HEK293 (cell line): ENCODE measurements at regions not wholly inside any gene's neighbourhood (a gene's known extent, or its start where the extent isn't known, plus 50 kb on each side); places are given as distances from the start of the nearest gene placed in this dataset.

Source experiments
- CTCF ChIA-PET: fragments of 350-600 bp; formaldehyde crosslinking; extraction: SDS; loops from one replicate; lab custom pipeline; 2021; ENCODE audit warnings: antibody characterized with exemption; lab: Yijun Ruan, JAX
- POLR2A ChIA-PET: fragments of 300-600 bp; formaldehyde crosslinking; extraction: SDS; loops from one replicate; lab custom pipeline; 2020; ENCODE audit warnings: antibody characterized with exemption, inconsistent platforms; lab: Yijun Ruan, JAX
- H3K27ac ChIP-seq: fragments of 200-500 bp; sonication (Bioruptor generic); 2 replicates; pipeline ENCODE4 v1.5.1; 2014; ENCODE audit warnings: low read depth, low read length, control low read depth, inconsistent platforms; ENCODE audit errors: extremely low read depth
- H3K36me3 ChIP-seq, 2 experiments: fragments of 200-500 bp in 1 of 2; sonication (Bioruptor generic) in 1 of 2; 1 replicate in 1 of 2; 2 replicates in 1 of 2; pipeline ENCODE4 v1.5.1; 2014 to 2017; ENCODE audit warnings: inconsistent platforms in 2 of 2, low read length in 2 of 2; ENCODE audit not compliant: control insufficient read depth in 2 of 2, insufficient read depth in 1 of 2
- H3K4me1 ChIP-seq: fragments of 200-500 bp; sonication (Bioruptor generic); 2 replicates; pipeline ENCODE4 v1.5.1; 2014; ENCODE audit warnings: mild to moderate bottlenecking, low read length, inconsistent platforms; ENCODE audit not compliant: control insufficient read depth, insufficient read depth
- H3K4me3 ChIP-seq: 2 replicates; pipeline ENCODE4 v1.5.1; 2011; ENCODE audit warnings: low read depth, mild to moderate bottlenecking, control low read depth, low read length, moderate library complexity
- H3K9me3 ChIP-seq: fragments of 200-500 bp; sonication (Bioruptor generic); 2 replicates; pipeline ENCODE4 v1.5.1; 2014; ENCODE audit warnings: low read depth, low read length, inconsistent platforms; ENCODE audit not compliant: control insufficient read depth, insufficient read depth
- IKZF3 ChIP-seq: fragments of 450-650 bp; IDR thresholded peaks from 2 replicates; pipeline ENCODE4 v1.5.0; 2018; ENCODE audit warnings: missing biosample characterization, mild to moderate bottlenecking, missing genetic modification characterization, moderate library complexity
- PRDM10 ChIP-seq: fragments of 450-650 bp; formaldehyde crosslinking; IDR thresholded peaks from 2 replicates; pipeline ENCODE4 v1.5.1; 2016; ENCODE audit warnings: missing biosample characterization, missing genetic modification characterization
- REST ChIP-seq: fragments of 450-650 bp; formaldehyde crosslinking; IDR thresholded peaks from 2 replicates; pipeline ENCODE4 v1.5.1; 2016; ENCODE audit warnings: missing biosample characterization, missing genetic modification characterization
- SETDB1 ChIP-seq: IDR thresholded peaks from one replicate; pipeline ENCODE4 v1.6.1; 2017; ENCODE audit warnings: mild to moderate bottlenecking, low read length, moderate library complexity, mixed read lengths; ENCODE audit not compliant: insufficient read length
- YY2 ChIP-seq: fragments of 450-650 bp; formaldehyde crosslinking; IDR thresholded peaks from 2 replicates; pipeline ENCODE4 v1.5.1; 2016; ENCODE audit warnings: missing biosample characterization, missing genetic modification characterization
- ZBTB1 ChIP-seq: fragments of 450-650 bp; formaldehyde crosslinking; IDR thresholded peaks from 2 replicates; pipeline ENCODE4 v1.5.1; 2016; ENCODE audit warnings: missing biosample characterization, missing genetic modification characterization
- ZFP37 ChIP-seq: fragments of 450-650 bp; formaldehyde crosslinking; IDR thresholded peaks from 2 replicates; pipeline ENCODE4 v1.5.1; 2016; ENCODE audit warnings: missing biosample characterization, missing genetic modification characterization
- ZFP41 ChIP-seq: fragments of 450-650 bp; formaldehyde crosslinking; IDR thresholded peaks from 2 replicates; pipeline ENCODE4 v1.5.1; 2016; ENCODE audit warnings: missing biosample characterization, missing genetic modification characterization, borderline replicate concordance
- ZNF169 ChIP-seq: fragments of 450-650 bp; formaldehyde crosslinking; IDR thresholded peaks from 2 replicates; pipeline ENCODE4 v1.5.1; 2016; ENCODE audit warnings: missing biosample characterization, missing genetic modification characterization
- ZNF175 ChIP-seq: fragments of 450-650 bp; formaldehyde crosslinking; IDR thresholded peaks from 2 replicates; pipeline ENCODE4 v1.5.1; 2016; ENCODE audit warnings: missing biosample characterization, missing genetic modification characterization
- ZNF26 ChIP-seq: fragments of 450-650 bp; formaldehyde crosslinking; IDR thresholded peaks from 2 replicates; pipeline ENCODE4 v1.5.1; 2016; ENCODE audit warnings: missing biosample characterization, missing genetic modification characterization
- ZNF274 ChIP-seq, 2 experiments: fragments of 200-500 bp in 1 of 2; fragments of 450-650 bp in 1 of 2; sonication (Bioruptor generic) in 1 of 2; formaldehyde crosslinking in 1 of 2; IDR thresholded peaks; 2 replicates each; pipeline versions ENCODE4 v1.5.1 to v1.6.1; 2014 to 2016; ENCODE audit warnings: borderline replicate concordance in 1 of 2, inconsistent platforms in 1 of 2, low read length in 1 of 2, missing biosample characterization in 1 of 2, missing genetic modification characterization in 1 of 2
- ZNF280C ChIP-seq: fragments of 450-650 bp; formaldehyde crosslinking; IDR thresholded peaks from 2 replicates; pipeline ENCODE4 v1.5.1; 2016; ENCODE audit warnings: missing biosample characterization, missing genetic modification characterization
- ZNF391 ChIP-seq: fragments of 450-650 bp; formaldehyde crosslinking; IDR thresholded peaks from 2 replicates; pipeline ENCODE4 v1.5.1; 2016; ENCODE audit warnings: low read depth, missing biosample characterization, missing genetic modification characterization, borderline replicate concordance
- ZNF585B ChIP-seq: fragments of 450-650 bp; formaldehyde crosslinking; IDR thresholded peaks from 2 replicates; pipeline ENCODE4 v1.5.1; 2016; ENCODE audit warnings: missing biosample characterization, missing genetic modification characterization
- ZNF610 ChIP-seq: fragments of 450-650 bp; formaldehyde crosslinking; IDR thresholded peaks from 2 replicates; pipeline ENCODE4 v1.5.1; 2016; ENCODE audit warnings: missing biosample characterization, missing genetic modification characterization, borderline replicate concordance
- ZNF664 ChIP-seq: fragments of 450-650 bp; formaldehyde crosslinking; IDR thresholded peaks from 2 replicates; pipeline ENCODE4 v1.5.1; 2016; ENCODE audit warnings: missing biosample characterization, missing genetic modification characterization
- ZNF677 ChIP-seq: fragments of 450-650 bp; IDR thresholded peaks from 2 replicates; pipeline ENCODE4 v1.5.0; 2018; ENCODE audit warnings: missing biosample characterization, mild to moderate bottlenecking, missing genetic modification characterization, moderate library complexity
- ZNF791 ChIP-seq: fragments of 450-650 bp; formaldehyde crosslinking; IDR thresholded peaks from 2 replicates; pipeline ENCODE4 v1.5.1; 2016; ENCODE audit warnings: missing biosample characterization, missing genetic modification characterization
- ZSCAN5A ChIP-seq: fragments of 450-650 bp; formaldehyde crosslinking; IDR thresholded peaks from 2 replicates; pipeline ENCODE4 v1.5.1; 2016; ENCODE audit warnings: missing biosample characterization, missing genetic modification characterization

GRCh38 chrX:82764521-82764920 lies 743.6 kb upstream of the POU3F4 start:
- TF ChIP-seq ZNF585B (tag by site-specific recombination) (no peak), SETDB1 (no peak), ZNF664 (tag by site-specific recombination) (no peak), ZNF610 (no peak), ZSCAN5A (tag by site-specific recombination) (no peak)
- ChIA-PET POLR2A (no interaction called here), CTCF (no interaction called here)
- no peaks in the 10 kb centered on the region for H3K36me3 ChIP-seq
- no peak overlapping the region for H3K27ac ChIP-seq
- H3K9me3 ChIP-seq = 0 out of 2 replicates have a peak, but pooled peaks cover 3% of the 10 kb centered on the region
- no peak overlapping the region for H3K4me3 ChIP-seq
- no peaks in the 10 kb centered on the region for H3K4me1 ChIP-seq

- no peak overlapping the region for H3K27ac ChIP-seq
- 0 out of 2 replicates have a peak, but pooled peaks cover 3% of the 10 kb centered on the region for H3K9me3 ChIP-seq
- H3K36me3 ChIP-seq = no peaks in the 10 kb centered on the region
- H3K4me1 ChIP-seq = no peaks in the 10 kb centered on the region
- ChIA-PET CTCF (no interaction called here), POLR2A (no interaction called here)
- TF ChIP-seq ZBTB1 (tag by site-specific recombination) (no peak), ZNF677 (tag by site-specific recombination) (no peak), ZFP41 (tag by site-specific recombination) (no peak), ZNF791 (no peak), ZNF175 (no peak), ZNF26 (tag by site-specific recombination) (no peak), ZNF169 (tag by site-specific recombination) (no peak), REST (tag by site-specific recombination) (no peak)
- H3K4me3 ChIP-seq = no peak overlapping the region
Observed at GRCh38 chrX:82765811-82766210, 742.3 kb upstream of the POU3F4 start.

GRCh38 chrX:82775426-82775825 lies 732.7 kb upstream of the POU3F4 start:
- ChIA-PET CTCF (no interaction called here), POLR2A (no interaction called here)
- H3K36me3 ChIP-seq = no peaks in the 10 kb centered on the region
- H3K27ac ChIP-seq = no peak overlapping the region
- no peak overlapping the region for H3K4me3 ChIP-seq
- no peaks in the 10 kb centered on the region for H3K4me1 ChIP-seq
- H3K9me3 ChIP-seq = no peaks in the 10 kb centered on the region; the same call in 1 of the 2 replicates
- TF ChIP-seq ZNF280C (no peak), ZNF274 (IDR thresholded peaks at IDR 0.05; ENCODE audit: low read length) (no peak), ZNF274 (tag by site-specific recombination; IDR thresholded peaks at IDR 0.05; ENCODE audit: borderline replicate concordance) (no peak), ZFP37 (no peak), PRDM10 (tag by site-specific recombination) (no peak), YY2 (no peak), IKZF3 (tag by site-specific recombination) (no peak), ZNF391 (tag by site-specific recombination) (no peak)
